ENCODE measurements at regions not wholly inside any gene's neighbourhood (a gene's known extent, or its start where the extent isn't known, plus 50 kb on each side); places are given as distances from the start of the nearest gene placed in this dataset.

DNA sequence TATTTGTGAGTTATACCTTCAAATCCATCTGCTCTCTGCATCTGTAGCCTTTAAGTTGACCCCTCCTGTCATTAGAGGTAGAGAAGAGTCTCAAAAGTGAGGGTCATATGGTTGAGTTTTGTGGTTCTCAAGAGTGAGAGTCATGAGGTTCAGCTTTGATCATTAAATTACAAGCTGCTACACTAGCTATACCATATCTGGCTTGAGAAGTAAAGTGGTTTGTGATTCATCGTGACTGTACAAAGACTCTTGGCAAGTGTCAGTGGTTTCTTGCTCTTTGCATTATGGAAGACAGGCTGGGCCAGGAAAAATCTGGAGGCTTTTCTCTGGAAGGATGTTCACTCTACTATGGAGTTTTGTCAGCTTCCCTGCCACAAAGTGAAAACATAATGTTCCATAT, 170.6 kb downstream of the ZC4H2 start:
- no peak overlapping the region for H3K27ac Mint-ChIP-seq
- DNase-seq: no peak
- no CpG with 5 or more reads among the region's 1 CpG for WGBS (ENCODE audit: insufficient coverage)

DNA sequence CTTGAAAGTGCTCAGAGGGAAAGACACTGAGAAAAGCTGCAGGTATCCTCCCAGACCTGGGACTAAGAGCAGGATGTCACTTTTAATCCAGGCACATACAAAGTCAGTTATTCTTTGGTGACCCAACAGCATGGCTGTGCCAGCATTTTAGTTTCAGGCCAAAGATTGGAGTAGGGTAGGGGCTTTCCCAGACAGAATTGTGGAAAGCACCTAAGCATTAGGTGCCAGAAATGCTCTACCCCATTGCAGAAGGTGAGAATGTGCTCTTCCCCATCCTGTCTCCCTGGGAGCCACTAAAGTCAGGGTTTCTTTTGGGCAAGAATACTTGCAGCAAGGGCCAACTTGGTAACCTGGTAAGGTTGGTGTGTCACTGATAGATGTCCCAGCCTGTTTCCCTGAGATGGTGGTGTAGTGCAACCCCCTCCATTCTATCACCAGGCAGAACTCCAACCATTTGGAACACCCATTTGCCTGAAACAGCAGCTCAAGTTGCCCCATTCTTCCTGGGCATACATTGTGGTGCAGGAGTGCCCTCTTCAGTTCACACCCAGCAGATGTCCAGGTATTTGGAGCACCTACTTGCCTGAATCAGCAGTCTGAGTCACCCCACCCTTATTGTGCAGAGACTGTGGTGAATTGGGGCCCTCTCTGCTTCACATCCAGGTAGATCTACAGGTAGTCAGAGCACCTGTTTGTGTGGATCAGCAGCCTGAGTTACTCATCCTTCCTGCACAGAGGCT, 183.5 kb downstream of the ZC4H2 start:
- Histone ChIP-seq H3K4me3 (ENCODE audit: low read length) (no peak overlapping the region), H3K4me1 (ENCODE audit: control insufficient read depth, insufficient read depth, low read length) (no peaks in the 10 kb centered on the region), H3K27ac (ENCODE audit: low read length) (no peak overlapping the region), H3K27me3 (ENCODE audit: control insufficient read depth, insufficient read depth, low read length) (no peaks in the 10 kb centered on the region), H3K36me3 (ENCODE audit: control insufficient read depth, insufficient read depth, low read length) (no peaks in the 10 kb centered on the region), H3K9me3 (ENCODE audit: control insufficient read depth, insufficient read depth, low read length) (peaks cover 6% of the 10 kb centered on the region)
- no peak for DNase-seq
- Mint-ChIP-seq H3K4me3 (no peak overlapping the region), H3K9me3 (peaks cover 0 to 12% of the 10 kb centered on the region in 2 donors), H3K27me3 (ENCODE audit: low read depth in 2 of 2) (no peaks in the 10 kb centered on the region), H3K27ac (no peak overlapping the region), H3K36me3 (no peaks in the 10 kb centered on the region), H3K4me1 (no peaks in the 10 kb centered on the region)
- TF ChIP-seq, protein P1, sequence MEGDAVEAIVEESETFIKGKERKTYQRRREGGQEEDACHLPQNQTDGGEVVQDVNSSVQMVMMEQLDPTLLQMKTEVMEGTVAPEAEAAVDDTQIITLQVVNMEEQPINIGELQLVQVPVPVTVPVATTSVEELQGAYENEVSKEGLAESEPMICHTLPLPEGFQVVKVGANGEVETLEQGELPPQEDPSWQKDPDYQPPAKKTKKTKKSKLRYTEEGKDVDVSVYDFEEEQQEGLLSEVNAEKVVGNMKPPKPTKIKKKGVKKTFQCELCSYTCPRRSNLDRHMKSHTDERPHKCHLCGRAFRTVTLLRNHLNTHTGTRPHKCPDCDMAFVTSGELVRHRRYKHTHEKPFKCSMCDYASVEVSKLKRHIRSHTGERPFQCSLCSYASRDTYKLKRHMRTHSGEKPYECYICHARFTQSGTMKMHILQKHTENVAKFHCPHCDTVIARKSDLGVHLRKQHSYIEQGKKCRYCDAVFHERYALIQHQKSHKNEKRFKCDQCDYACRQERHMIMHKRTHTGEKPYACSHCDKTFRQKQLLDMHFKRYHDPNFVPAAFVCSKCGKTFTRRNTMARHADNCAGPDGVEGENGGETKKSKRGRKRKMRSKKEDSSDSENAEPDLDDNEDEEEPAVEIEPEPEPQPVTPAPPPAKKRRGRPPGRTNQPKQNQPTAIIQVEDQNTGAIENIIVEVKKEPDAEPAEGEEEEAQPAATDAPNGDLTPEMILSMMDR (IDR thresholded peaks at IDR 0.05): no peak
- intact Hi-C loops (cut with micrococcal nuclease): no loop called here
- no peak for ATAC-seq

More for the DNA sequence above, 170.6 kb downstream of the ZC4H2 start:
- no peaks in the 10 kb centered on the region for H3K36me3 ChIP-seq (ENCODE audit: control insufficient read depth, insufficient read depth, low read length)
- peaks cover 15% of the 10 kb centered on the region for H3K9me3 ChIP-seq (ENCODE audit: control insufficient read depth, insufficient read depth, low read length)
- H3K27me3 ChIP-seq (ENCODE audit: control insufficient read depth, insufficient read depth, low read length): no peaks in the 10 kb centered on the region
- ATAC-seq: no peak
- TF ChIP-seq, protein P1 (IDR thresholded peaks at IDR 0.05): no peak
- H3K4me3 ChIP-seq (ENCODE audit: low read length): no peak overlapping the region
- H3K4me3 Mint-ChIP-seq: no peak overlapping the region
- H3K36me3 Mint-ChIP-seq: no peaks in the 10 kb centered on the region
- H3K4me1 ChIP-seq (ENCODE audit: control insufficient read depth, insufficient read depth, low read length): no peaks in the 10 kb centered on the region
- H3K27me3 Mint-ChIP-seq (ENCODE audit: low read depth in 2 of 2): no peaks in the 10 kb centered on the region
- peaks cover under 1 to 17% of the 10 kb centered on the region in 2 donors for H3K9me3 Mint-ChIP-seq
- no peaks in the 10 kb centered on the region for H3K4me1 Mint-ChIP-seq
- no peak overlapping the region for H3K27ac ChIP-seq (ENCODE audit: low read length)
- intact Hi-C loops (cut with micrococcal nuclease): no loop called here

DNA sequence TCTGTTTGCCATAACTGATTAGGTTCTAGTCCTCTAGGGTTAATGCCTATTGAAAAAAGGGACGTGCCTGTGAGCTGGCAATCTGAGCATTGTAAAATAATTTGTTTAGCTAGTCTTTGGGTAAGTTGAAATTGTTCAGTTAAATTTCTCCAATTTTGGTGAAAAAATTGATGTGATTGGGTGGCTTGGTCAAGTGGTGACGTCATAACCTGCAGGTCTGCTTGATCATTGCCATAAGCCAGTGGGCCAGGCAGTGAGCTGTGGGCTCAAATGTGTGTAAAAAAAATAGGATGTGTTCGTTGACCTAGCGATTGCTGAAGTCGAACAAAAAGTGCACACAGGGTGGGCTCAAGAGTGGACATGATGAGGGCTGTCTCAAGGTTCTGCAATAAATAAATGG, 193.3 kb downstream of the ZC4H2 start:
- H3K36me3 ChIP-seq (ENCODE audit: control insufficient read depth, insufficient read depth, low read length): no peaks in the 10 kb centered on the region
- H3K4me3 ChIP-seq (ENCODE audit: low read length): no peak overlapping the region
- no peak for DNase-seq
- WGBS (ENCODE audit: insufficient coverage): 82% methylated on average over 5 of the region's 5 CpGs
- intact Hi-C loops (cut with micrococcal nuclease): no loop called here
- no peak overlapping the region for H3K4me3 Mint-ChIP-seq
- no peaks in the 10 kb centered on the region for H3K4me1 ChIP-seq (ENCODE audit: control insufficient read depth, insufficient read depth, low read length)
- peaks cover 4% of the 10 kb centered on the region for H3K9me3 ChIP-seq (ENCODE audit: control insufficient read depth, insufficient read depth, low read length)
- no peaks in the 10 kb centered on the region for H3K27me3 Mint-ChIP-seq (ENCODE audit: low read depth in 2 of 2)
- TF ChIP-seq, protein P1 (IDR thresholded peaks at IDR 0.05): no peak
- H3K27me3 ChIP-seq (ENCODE audit: control insufficient read depth, insufficient read depth, low read length): no peaks in the 10 kb centered on the region
- H3K9me3 Mint-ChIP-seq: peaks cover 0 to 5% of the 10 kb centered on the region in 2 donors
- H3K27ac Mint-ChIP-seq: no peak overlapping the region
- no peaks in the 10 kb centered on the region for H3K4me1 Mint-ChIP-seq
- no peaks in the 10 kb centered on the region for H3K36me3 Mint-ChIP-seq
- no peak overlapping the region for H3K27ac ChIP-seq (ENCODE audit: low read length)
- ATAC-seq: no peak

DNA sequence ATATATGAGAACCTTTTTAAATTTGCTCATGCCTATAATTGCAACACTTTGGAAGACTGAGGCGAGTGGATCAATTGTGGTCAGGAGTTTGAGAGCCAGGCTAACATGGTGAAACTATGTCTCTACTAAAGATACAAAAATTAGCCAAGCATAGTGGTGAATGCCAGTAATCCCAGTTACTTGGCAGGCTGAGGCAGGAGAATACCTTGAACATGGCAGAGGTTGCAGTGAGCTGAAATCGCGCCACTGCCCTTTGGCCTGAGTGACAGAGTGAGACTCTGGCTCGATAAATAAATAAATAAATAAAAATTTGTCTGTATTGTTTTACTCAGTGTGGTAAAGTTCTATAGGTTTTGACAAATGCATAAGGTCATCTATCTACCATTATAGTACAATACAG, 218.2 kb downstream of the ZC4H2 start:
- intact Hi-C loops (cut with micrococcal nuclease): no loop called here
- TF ChIP-seq, protein P1 (IDR thresholded peaks at IDR 0.05): no peak
- 90% methylated on average over 2 of the region's 4 CpGs for WGBS (ENCODE audit: insufficient coverage)
- H3K4me1 Mint-ChIP-seq: no peaks in the 10 kb centered on the region
- Histone ChIP-seq H3K4me1 (ENCODE audit: control insufficient read depth, insufficient read depth, low read length) (no peaks in the 10 kb centered on the region), H3K4me3 (ENCODE audit: low read length) (no peak overlapping the region), H3K36me3 (ENCODE audit: control insufficient read depth, insufficient read depth, low read length) (no peaks in the 10 kb centered on the region), H3K27me3 (ENCODE audit: control insufficient read depth, insufficient read depth, low read length) (no peaks in the 10 kb centered on the region), H3K27ac (ENCODE audit: low read length) (no peak overlapping the region), H3K9me3 (ENCODE audit: control insufficient read depth, insufficient read depth, low read length) (no peaks in the 10 kb centered on the region)
- ATAC-seq: no peak
- no peaks in the 10 kb centered on the region for H3K27me3 Mint-ChIP-seq (ENCODE audit: low read depth in 2 of 2)
- no peak for DNase-seq
- H3K4me3 Mint-ChIP-seq: no peak overlapping the region
- H3K9me3 Mint-ChIP-seq: peaks cover 0 to 12% of the 10 kb centered on the region in 2 donors
- H3K27ac Mint-ChIP-seq: no peak overlapping the region
- H3K36me3 Mint-ChIP-seq: no peaks in the 10 kb centered on the region

All from natural killer cell (primary cell).